GM12892 (cell line): ENCODE measurements at regions not wholly inside any gene's neighbourhood (a gene's known extent, or its start where the extent isn't known, plus 50 kb on each side); places are given as distances from the start of the nearest gene placed in this dataset.
"Not testable (repeated sequence)": the region's sequence is repeated elsewhere in the genome, so short reads cannot be mapped to it uniquely, and the experiment has no call there.

ENCODE experiments used
- DNase-seq: peaks from one replicate; pipeline ENCODE4 v3.0.0; 2011; ENCODE audit not compliant: insufficient read length
- FAIRE-seq: peaks from 2 replicates; lab custom pipeline; 2011; peaks lifted over from hg19 to GRCh38; lab: Jason Lieb, UNC
- POLR2A ChIP-seq: IDR thresholded peaks from 2 replicates; pipeline ENCODE4 v1.6.1; 2011; ENCODE audit warnings: low read depth, low read length, control low read depth
- POLR2AphosphoS5 ChIP-seq: IDR thresholded peaks from 2 replicates; pipeline ENCODE4 v1.6.1; 2011; ENCODE audit warnings: low read depth, low read length, control low read depth
- TAF1 ChIP-seq: IDR thresholded peaks from 2 replicates; pipeline ENCODE4 v1.6.1; 2011; ENCODE audit warnings: low read depth, mild to moderate bottlenecking, control low read depth, low read length, borderline replicate concordance

DNA sequence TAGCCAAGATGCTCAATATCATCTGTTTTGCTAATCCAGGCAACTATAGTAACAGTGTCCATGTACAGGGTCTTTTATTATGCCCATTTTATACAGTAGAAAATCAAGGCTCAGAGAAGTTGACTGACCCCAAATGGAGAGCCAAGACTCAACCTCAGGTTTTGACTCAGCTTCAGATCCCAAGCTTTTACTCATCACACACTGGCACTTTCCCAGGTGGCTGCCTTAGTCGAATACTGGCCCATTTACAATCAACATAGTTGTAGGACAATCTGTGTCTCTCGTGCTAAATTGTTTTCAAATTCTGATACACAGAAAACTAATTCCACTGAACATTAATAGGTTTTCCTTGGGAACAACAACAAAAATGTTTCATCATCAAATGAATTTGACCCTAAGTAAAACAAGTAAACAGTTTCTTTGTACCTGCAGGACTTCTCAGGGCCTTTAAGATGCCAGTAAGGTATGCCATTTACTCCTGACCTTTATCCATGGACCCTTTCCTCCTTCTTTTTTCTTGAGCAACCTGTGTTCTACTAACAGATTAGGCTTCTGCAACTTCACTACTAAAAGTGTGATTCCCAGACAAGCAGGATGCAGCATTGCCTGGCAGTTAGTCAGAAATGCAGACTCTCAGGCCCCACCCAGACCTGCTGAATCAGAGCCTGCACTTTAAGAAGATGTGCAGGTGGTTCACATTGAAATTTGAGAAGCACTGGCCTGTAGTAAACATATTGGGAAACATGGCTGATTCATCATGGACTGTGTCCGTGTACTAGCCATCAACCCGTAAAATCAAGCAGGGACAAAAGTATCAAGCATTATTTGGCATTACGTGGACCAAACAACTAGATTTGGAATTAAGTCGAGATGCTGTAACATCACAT lies 128.8 kb downstream of the RRAGC start:
- TF ChIP-seq POLR2AphosphoS5 (no peak), TAF1 (no peak), POLR2A (no peak)
- FAIRE-seq (no peak), DNase-seq (no peak)

DNA sequence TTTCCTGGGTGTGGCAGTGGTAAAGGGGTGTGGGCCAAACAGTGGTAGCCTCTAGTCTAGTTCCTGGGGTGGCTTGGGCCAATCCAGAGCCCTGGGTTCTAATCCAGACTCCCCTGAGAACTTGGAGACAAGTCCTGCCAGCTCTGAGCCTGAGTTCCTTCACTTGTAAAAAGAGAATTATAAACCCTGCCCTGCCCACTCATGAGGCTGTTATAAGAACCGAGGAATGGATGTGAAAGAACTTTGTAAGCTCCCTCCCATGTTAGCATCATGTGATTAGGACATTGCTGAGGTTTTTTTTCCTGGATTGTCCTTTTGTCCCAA lies 131.0 kb downstream of the RRAGC start:
- DNase-seq (no peak), FAIRE-seq (no peak)
- no peak for TF ChIP-seq TAF1
- TF ChIP-seq POLR2AphosphoS5 = no peak
- no peak for TF ChIP-seq POLR2A

DNA sequence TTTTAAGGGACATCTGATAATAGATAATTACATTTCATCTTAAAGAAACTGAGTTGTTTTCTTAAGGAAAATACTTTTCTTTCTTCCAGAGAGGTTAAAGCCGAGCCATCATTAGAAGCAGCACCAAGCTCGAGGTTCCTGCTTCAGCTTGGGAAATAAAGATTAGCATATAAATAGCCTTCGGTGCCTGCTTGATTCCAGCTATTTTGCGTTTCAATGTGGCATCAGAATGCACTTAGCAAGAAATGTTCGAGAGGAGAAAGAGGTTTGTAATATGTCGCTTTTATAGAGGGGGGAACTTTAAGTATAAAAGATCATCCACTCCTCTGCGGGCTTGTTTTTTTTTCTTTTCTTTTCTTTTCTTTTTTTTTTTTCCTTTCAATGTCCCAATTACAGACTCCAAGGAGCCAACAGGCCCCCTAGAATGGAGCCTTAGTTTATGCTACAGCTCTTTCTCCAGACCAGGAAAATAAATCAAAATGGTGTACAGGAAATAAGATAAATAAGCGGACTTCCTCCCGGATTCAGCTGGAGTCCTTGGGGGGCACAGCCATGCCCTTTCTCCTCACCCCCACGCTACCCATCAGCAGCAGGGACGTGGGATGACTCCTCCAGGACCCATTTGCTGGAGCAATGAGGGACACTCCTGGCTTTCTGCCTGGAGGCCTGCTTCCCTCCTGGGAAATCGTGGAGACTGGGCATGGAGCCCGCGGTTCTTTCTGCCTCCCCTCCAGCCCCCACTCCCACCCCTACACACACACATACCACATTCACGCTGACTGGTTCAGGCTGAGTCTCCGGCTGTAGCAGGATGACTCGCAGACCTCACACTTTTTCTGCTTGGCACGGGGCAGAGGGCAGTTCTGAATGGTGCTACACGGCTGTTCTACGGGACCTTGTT lies 131.6 kb downstream of the RRAGC start:
- TF ChIP-seq POLR2A (no peak), POLR2AphosphoS5 (no peak), TAF1 (no peak)
- FAIRE-seq (no peak), DNase-seq (no peak)

DNA sequence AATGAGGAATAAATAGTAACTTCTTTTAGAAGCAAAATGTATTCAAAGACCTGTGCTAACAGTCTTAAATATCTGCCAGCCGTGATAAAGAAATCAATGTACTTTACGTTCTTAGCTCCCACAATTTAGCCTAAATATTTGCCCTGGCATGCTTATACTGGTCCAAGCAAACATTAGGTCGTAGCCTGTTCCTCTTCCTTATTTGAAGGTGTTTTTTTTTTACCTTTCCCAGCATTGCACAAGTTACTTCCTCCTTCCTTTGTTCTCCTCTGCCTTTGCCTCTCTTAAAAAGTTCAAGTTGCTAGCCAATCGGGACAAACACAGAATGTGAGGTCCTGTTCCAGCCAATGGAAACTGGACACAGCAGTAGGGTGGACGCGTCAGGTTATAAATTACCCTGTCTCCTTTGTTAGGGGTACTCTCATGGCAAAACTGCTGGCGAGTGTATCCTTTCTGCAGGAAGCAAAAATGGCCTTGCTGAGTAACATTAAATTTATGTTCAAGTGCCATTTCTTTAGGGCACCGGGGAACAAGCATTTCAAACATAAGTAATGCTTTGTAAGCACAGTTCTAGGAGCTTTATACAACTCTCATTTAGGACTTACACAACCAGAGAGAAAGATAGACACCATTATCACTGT lies 134.1 kb downstream of the RRAGC start:
- DNase-seq, FAIRE-seq: not testable (repeated sequence)

DNA sequence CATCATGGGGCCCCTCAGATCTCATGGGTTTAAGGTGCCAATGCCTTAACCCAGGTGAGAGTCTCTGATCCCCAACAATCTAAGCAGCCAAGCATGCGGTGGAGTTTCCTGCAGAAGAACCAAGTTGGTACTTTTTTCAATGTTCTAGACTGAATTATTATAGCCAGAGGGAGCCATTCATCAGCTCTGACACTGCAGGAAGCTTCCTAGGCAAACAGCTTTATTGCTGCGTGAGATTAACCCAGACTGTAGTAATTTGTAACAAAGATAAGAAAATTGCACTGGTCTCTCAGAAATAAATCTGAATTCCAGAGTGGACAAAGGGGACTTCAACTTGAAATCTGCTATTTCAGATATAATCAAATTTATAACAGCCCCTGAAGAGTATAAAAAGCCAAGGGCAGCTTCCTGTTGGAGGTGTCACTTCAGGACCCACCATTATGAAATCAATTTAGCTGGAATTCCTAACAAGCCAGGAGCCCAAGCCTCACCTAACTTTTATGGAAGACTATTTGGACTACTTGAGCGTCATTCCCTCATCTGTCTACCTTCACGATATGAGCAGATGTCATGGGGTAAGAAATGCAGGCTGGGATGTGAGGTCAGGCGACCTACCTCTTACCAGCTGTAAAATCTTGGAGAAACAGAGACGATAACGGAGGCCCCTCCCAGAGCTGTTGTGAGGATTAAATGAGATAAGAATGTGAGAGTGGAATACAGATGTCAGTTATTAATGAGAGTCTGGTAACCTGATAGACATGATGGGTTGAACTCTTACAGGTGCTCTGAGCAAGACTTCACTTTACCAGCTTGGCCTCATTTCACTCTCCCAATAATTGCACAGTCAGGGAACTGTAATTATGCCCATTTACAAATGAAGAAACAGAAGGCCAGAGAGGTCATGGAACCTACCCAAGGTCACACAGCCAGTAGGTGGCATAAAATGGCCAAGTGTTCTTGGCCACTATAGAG lies 135.1 kb downstream of the RRAGC start:
- FAIRE-seq (no peak), DNase-seq (no peak)
- no peak for TF ChIP-seq POLR2AphosphoS5

DNA sequence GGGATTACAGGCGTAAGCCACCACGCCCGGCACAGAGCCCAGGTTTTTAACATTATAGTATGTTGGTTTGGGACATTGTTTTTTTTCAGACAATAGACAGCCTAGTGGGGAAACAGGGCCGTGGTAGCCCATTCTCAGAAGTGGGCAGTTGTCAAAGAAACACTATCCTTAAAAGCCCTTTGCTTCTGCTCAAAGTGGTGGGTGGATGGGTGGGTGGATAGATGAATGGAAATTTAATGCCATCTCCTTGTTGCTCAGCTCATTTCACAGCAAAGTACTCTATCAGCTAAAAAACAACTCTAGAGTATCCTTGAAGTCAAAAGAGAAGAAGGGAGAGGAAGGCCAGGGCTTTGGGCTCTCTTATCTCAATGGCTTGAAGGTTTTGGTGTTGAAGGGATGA lies 137.8 kb downstream of the RRAGC start:
- DNase-seq (no peak), FAIRE-seq (no peak)
- TF ChIP-seq TAF1 (no peak), POLR2AphosphoS5 (no peak), POLR2A (no peak)

DNA sequence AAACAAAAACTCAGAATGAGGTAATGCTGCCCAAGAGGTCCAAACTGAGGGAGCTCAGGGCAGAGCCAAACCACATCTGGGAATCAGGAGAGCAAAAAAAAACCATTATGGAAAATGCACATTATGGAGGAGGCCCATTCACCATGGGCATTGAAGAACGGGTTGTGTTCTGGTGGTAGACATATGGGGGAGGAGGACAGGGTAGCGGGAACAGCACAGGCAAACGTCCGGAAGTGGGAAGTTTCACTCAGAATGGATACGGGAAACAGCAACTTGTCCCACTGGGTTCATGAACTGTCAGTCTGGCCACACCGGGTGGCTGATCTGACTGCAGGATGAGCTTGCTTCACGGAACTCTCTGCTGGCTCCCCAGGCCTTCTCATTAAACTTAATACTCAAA lies 139.7 kb downstream of the RRAGC start:
- DNase-seq (no peak), FAIRE-seq (no peak)
- TF ChIP-seq TAF1 (no peak), POLR2AphosphoS5 (no peak), POLR2A (no peak)

DNA sequence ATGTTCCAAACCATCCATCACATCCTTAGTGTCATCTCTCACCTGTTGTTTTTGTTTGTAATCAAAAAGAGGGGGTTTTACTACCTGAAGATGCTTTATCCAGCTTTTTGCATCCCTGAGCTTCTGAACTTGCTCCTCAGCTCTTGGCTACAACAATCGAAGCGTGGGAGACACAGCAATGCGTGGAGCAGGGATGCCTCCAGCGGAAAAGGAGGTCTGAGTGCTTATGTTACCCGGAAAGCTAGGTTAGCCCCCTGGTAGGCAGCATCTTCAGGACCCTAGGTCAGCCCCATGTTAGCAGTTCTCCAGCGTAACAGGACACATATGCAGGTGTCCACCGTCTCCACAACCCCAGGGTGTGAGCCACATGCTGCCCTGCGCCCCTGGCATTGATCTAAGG lies 141.5 kb downstream of the RRAGC start:
- FAIRE-seq (no peak), DNase-seq (no peak)
- TF ChIP-seq TAF1 = no peak
- TF ChIP-seq POLR2A = no peak
- no peak for TF ChIP-seq POLR2AphosphoS5

DNA sequence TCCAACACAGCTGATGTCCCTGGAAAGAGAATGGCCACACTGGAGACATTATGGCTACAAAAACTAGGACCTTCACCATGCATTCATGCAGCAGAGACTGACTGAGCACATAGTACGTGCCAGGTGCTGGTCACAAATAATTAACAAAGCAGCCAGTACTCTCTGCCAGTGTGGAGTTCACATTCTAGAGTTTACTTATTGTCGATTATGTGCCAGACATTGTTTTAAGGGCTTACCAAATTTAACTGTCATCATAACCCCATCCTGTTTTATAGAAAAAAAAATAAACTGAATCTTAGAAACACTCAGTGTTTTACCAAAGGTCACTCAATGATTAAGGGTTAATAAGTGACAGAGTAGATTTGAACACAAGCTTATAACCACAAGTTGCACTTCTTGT lies 143.3 kb downstream of the RRAGC start:
- TF ChIP-seq TAF1 = no peak
- no peak for TF ChIP-seq POLR2A
- no peak for TF ChIP-seq POLR2AphosphoS5
- no peak for FAIRE-seq
- no peak for DNase-seq

DNA sequence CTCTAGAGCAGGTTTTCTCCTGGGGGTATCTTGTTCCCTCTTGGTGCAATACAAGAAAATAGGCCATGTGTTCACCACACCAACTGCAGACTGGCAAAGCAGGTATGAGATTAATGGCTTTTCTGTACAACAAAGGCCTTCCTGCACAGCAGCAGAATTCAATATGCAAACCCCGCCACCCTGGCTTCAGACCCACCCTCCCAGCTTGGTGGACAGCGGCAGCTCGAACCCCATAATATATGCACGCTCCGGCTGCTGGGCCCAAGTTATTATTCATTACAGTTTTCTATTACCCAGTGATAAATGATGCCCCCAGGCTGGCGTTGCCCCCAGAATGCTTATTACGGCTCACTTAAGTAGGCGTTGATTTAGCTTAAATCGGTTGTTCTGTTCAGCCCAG lies 144.2 kb downstream of the RRAGC start:
- FAIRE-seq = no peak
- no peak for DNase-seq
- TF ChIP-seq TAF1 (no peak), POLR2AphosphoS5 (no peak), POLR2A (no peak)
